Breast epithelium (tissue), 3 donors: ENCODE measurements at regions not wholly inside any gene's neighbourhood (a gene's known extent, or its start where the extent isn't known, plus 50 kb on each side); places are given as distances from the start of the nearest gene placed in this dataset.

Source experiments
- POLR2AphosphoS5 ChIP-seq, 3 donors: sonication (generic); formaldehyde crosslinking; IDR thresholded peaks; one replicate each; pipeline ENCODE4 v1.6.1; 2017; ENCODE audit warnings: antibody characterized with exemption in 3 of 3
- TF ChIP-seq, protein P1 (sequence below), 3 donors: fragments of 450-650 bp; IDR thresholded peaks; one replicate each; pipeline ENCODE4 v1.5.1; 2016 to 2017; ENCODE audit warnings: antibody characterized with exemption in 3 of 3, mild to moderate bottlenecking in 3 of 3, moderate library complexity in 3 of 3

DNA sequence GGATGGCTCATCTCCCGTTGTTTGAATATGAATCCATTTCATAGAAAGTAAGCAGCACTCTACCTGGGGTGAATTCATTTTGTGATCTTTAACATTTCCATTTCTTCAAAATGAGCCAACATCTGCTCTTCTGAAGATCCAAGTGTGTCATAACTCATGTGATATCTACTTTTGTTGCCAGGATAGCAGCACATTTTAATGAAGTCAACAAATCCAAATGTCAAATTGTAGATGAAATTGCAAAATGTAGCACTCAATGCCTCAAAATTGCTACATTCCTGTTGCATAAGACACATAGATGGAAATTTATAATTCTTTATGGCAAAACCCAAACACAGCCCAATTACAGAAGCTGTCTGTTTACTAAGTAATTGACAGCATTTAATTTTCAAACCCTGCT lies 360.7 kb downstream of the TMX3 start:
- TF ChIP-seq, protein P1, sequence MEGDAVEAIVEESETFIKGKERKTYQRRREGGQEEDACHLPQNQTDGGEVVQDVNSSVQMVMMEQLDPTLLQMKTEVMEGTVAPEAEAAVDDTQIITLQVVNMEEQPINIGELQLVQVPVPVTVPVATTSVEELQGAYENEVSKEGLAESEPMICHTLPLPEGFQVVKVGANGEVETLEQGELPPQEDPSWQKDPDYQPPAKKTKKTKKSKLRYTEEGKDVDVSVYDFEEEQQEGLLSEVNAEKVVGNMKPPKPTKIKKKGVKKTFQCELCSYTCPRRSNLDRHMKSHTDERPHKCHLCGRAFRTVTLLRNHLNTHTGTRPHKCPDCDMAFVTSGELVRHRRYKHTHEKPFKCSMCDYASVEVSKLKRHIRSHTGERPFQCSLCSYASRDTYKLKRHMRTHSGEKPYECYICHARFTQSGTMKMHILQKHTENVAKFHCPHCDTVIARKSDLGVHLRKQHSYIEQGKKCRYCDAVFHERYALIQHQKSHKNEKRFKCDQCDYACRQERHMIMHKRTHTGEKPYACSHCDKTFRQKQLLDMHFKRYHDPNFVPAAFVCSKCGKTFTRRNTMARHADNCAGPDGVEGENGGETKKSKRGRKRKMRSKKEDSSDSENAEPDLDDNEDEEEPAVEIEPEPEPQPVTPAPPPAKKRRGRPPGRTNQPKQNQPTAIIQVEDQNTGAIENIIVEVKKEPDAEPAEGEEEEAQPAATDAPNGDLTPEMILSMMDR (IDR thresholded peaks at IDR 0.05), result no peak
- TF ChIP-seq POLR2AphosphoS5 (IDR thresholded peaks at IDR 0.05), result no peak
